GM19239 (cell line): ENCODE measurements at regions not wholly inside any gene's neighbourhood (a gene's known extent, or its start where the extent isn't known, plus 50 kb on each side); places are given as distances from the start of the nearest gene placed in this dataset.
"Not testable (repeated sequence)": the region's sequence is repeated elsewhere in the genome, so short reads cannot be mapped to it uniquely, and the experiment has no call there.

Experiments
- DNase-seq: peaks from one replicate; pipeline ENCODE4 v3.0.0; 2011; ENCODE audit warnings: low spot score; ENCODE audit not compliant: insufficient read length
- FAIRE-seq: peaks from 2 replicates; lab custom pipeline; 2011; peaks lifted over from hg19 to GRCh38; lab: Jason Lieb, UNC

- FAIRE-seq = no peak
- no peak for DNase-seq
Observed at GRCh38 chr1:224061436-224061835, 52.5 kb upstream of the FBXO28 start.

- FAIRE-seq (no peak), DNase-seq (no peak)
Observed at GRCh38 chr1:224059897-224060427, 53.9 kb upstream of the FBXO28 start.

GRCh38 chr1:224058303-224058702 is 55.6 kb upstream of the FBXO28 start:
- DNase-seq = no peak
- no peak for FAIRE-seq

- DNase-seq (no peak), FAIRE-seq (no peak)
Observed at GRCh38 chr1:224057461-224058199, 56.3 kb upstream of the FBXO28 start.

GRCh38 chr1:224054611-224055010 is 59.3 kb upstream of the FBXO28 start:
- DNase-seq (no peak), FAIRE-seq (no peak)

- FAIRE-seq = no peak
- DNase-seq = no peak
Observed at GRCh38 chr1:224054012-224054411, 59.9 kb upstream of the FBXO28 start.

GRCh38 chr1:224053456-224053855 is 60.5 kb upstream of the FBXO28 start:
- no peak for FAIRE-seq
- no peak for DNase-seq

- DNase-seq (no peak), FAIRE-seq (no peak)
Observed at GRCh38 chr1:224052772-224053171, 61.1 kb upstream of the FBXO28 start.

- not testable (repeated sequence) for DNase-seq, FAIRE-seq
Observed at GRCh38 chr1:224051782-224052181, 62.1 kb upstream of the FBXO28 start.

GRCh38 chr1:224051086-224051406 is 62.9 kb upstream of the FBXO28 start:
- FAIRE-seq = no peak
- no peak for DNase-seq

- FAIRE-seq (no peak), DNase-seq (no peak)
Observed at GRCh38 chr1:224047538-224047937, 66.4 kb upstream of the FBXO28 start.

- FAIRE-seq (no peak), DNase-seq (no peak)
Observed at GRCh38 chr1:224045556-224045955, 68.4 kb upstream of the FBXO28 start.

GRCh38 chr1:224044420-224044819 is 69.5 kb upstream of the FBXO28 start:
- no peak for FAIRE-seq
- no peak for DNase-seq

GRCh38 chr1:224042557-224043118 is 71.3 kb upstream of the FBXO28 start:
- FAIRE-seq = no peak
- DNase-seq = no peak

GRCh38 chr1:224041032-224041431 is 72.9 kb upstream of the FBXO28 start:
- FAIRE-seq (no peak), DNase-seq (no peak)

GRCh38 chr1:224040423-224040822 is 73.5 kb upstream of the FBXO28 start:
- FAIRE-seq = not testable (repeated sequence)

GRCh38 chr1:224040006-224040405 is 73.9 kb upstream of the FBXO28 start:
- not testable (repeated sequence) for DNase-seq, FAIRE-seq

More at GRCh38 chr1:224040423-224040822, 73.5 kb upstream of the FBXO28 start:
- DNase-seq = not testable (repeated sequence)

- not testable (repeated sequence) for DNase-seq, FAIRE-seq
Observed at GRCh38 chr1:224038832-224039231, 75.1 kb upstream of the FBXO28 start.

GRCh38 chr1:224037362-224037761 is 76.5 kb upstream of the FBXO28 start:
- DNase-seq, FAIRE-seq: not testable (repeated sequence)

GRCh38 chr1:224032608-224033276 is 81.2 kb upstream of the FBXO28 start:
- FAIRE-seq = not testable (repeated sequence)

GRCh38 chr1:224031986-224032385 is 81.9 kb upstream of the FBXO28 start:
- DNase-seq, FAIRE-seq: not testable (repeated sequence)

More at GRCh38 chr1:224032608-224033276, 81.2 kb upstream of the FBXO28 start:
- not testable (repeated sequence) for DNase-seq
